ENCODE measurements at regions not wholly inside any gene's neighbourhood (a gene's known extent, or its start where the extent isn't known, plus 50 kb on each side); places are given as distances from the start of the nearest gene placed in this dataset.

DNA sequence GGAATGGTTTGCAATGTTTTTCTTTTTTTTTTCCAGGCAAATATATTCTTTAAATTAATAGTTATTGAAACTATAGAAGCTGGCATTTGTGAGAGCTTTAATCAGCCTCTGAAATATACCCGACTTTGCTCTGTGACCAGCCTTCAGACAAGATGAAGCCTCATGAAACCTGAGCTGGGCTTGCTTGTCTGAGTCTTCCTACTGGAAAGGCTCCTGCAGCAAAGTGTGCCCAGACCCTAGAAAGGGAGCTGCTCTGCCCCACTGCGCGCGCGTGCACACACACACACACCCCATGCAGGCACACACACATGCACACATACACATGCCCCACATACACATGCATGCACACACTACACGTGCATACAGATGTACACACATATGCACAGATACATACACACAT, 203.3 kb upstream of the NT5C1B start:
- H3K9ac ChIP-seq (ENCODE audit: low read depth, low read length) = no peak overlapping the region

DNA sequence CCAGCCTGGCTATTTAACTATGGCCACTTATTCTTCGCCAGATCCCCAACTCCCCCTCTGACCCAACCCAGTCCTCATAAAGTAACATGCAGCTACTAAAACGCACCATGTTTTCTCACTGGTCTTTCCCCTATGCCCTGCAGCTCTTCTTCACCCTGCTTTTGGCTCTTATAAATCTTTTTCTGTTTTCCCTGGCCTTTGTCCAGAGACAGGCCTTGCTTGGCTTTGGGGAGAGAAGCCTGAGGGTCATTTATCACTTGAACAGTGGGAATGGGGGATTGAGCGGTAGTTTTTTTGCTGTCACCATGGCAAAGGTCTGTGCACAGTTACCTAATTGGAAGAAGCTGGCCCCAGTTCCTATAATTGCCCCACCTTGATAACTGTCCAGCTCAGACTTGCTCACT, 202.9 kb upstream of the NT5C1B start:
- no peak overlapping the region for H3K9ac ChIP-seq (ENCODE audit: low read depth, low read length)
- no peaks in the 10 kb centered on the region for H3K4me1 ChIP-seq (ENCODE audit: insufficient read depth, low read length)
- no peaks in the 10 kb centered on the region for H3K36me3 ChIP-seq (ENCODE audit: insufficient read depth, low read length)
- H3K27me3 ChIP-seq (ENCODE audit: insufficient read depth, low read length) = peaks cover 23% of the 10 kb centered on the region; the same call in 1 of the 2 replicates
- H3K9me3 ChIP-seq (ENCODE audit: insufficient read depth, low read depth, low read length) = no peaks in the 10 kb centered on the region
- 95% methylated on average over 3 of the region's 3 CpGs for WGBS
- no peak overlapping the region for H3K27ac ChIP-seq (ENCODE audit: low read depth, low read length)
- no peak overlapping the region for H3K4me3 ChIP-seq (ENCODE audit: low read length)

More for the DNA sequence above, 203.3 kb upstream of the NT5C1B start:
- Histone ChIP-seq H3K27me3 (ENCODE audit: insufficient read depth, low read length) (peaks cover 23% of the 10 kb centered on the region; the same call in 1 of the 2 replicates), H3K9me3 (ENCODE audit: insufficient read depth, low read depth, low read length) (no peaks in the 10 kb centered on the region), H3K4me1 (ENCODE audit: insufficient read depth, low read length) (no peaks in the 10 kb centered on the region), H3K27ac (ENCODE audit: low read depth, low read length) (no peak overlapping the region), H3K4me3 (ENCODE audit: low read length) (no peak overlapping the region), H3K36me3 (ENCODE audit: insufficient read depth, low read length) (no peaks in the 10 kb centered on the region)
- 93% methylated on average over 6 of the region's 6 CpGs for WGBS

DNA sequence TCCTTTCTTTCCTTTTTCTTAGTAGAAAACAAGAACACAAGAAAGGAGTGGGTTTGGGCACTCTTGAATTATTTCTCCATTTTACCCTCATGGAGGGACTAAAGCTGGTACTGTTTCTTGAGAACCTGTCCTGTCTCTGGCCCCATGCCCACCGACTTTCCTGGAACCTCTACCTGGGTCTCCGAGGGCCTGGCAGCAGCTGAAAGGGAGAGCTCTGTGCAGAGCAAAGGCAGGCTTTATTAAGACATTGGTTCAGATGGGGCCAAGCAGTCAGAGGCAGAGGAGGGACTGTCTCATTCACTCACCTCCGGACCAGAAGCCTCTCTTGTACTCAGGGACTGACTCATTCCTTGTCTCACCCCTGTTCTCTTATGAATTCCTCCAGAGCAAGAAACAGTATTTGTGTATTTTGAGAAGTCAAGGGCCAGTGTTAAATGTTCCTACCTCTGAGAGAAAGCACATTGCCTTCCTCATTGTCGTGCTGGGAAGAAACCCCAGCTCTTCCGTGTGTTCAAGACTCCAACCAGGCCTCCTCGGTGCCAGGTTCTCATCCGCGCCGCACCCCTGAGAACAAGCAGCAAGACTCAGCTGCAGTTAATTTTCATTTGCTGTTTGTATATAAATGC, 201.9 kb upstream of the NT5C1B start:
- 96% methylated on average over 9 of the region's 9 CpGs for WGBS

DNA sequence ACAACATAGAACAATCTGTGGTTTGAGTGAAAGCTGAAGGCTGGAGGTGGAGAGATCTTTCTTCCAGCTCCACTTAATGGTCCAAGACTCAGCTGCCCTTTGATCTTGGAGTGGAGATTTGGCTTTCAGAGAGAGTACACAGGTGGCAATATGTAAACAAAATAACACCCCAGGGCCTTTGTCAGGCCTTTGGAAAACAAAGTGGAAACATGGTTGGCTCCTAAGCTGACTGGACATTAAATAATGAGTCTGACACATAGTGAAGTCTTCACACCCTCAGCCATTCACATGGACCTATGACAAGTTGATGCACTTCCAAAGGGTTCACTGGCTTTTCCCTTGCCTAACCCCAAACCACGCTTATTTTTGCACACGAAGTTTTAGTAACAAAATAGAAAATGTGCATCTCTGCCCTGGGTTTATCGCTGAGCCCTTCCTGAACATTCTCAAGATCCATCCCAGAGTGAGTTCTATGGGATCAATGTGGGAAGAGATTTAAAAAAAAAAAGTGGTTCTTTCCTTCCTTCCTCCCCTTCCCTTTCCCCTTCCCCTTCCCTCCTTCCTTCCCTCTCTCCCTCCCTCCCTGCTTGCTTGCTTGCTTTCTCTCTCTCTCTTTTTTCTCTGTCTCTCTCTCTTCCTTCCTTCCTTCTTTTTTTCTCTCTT, 201.3 kb upstream of the NT5C1B start:
- H3K9me3 ChIP-seq (ENCODE audit: insufficient read depth, low read depth, low read length) = no peaks in the 10 kb centered on the region
- 97% methylated on average over 3 of the region's 3 CpGs for WGBS
- no peaks in the 10 kb centered on the region for H3K36me3 ChIP-seq (ENCODE audit: insufficient read depth, low read length)
- H3K4me1 ChIP-seq (ENCODE audit: insufficient read depth, low read length) = no peaks in the 10 kb centered on the region
- H3K27me3 ChIP-seq (ENCODE audit: insufficient read depth, low read length) = peaks cover 37% of the 10 kb centered on the region
- H3K9ac ChIP-seq (ENCODE audit: low read depth, low read length) = no peak overlapping the region
- no peak overlapping the region for H3K27ac ChIP-seq (ENCODE audit: low read depth, low read length)
- H3K4me3 ChIP-seq (ENCODE audit: low read length) = no peak overlapping the region

More for the DNA sequence above, 201.9 kb upstream of the NT5C1B start:
- H3K9ac ChIP-seq (ENCODE audit: low read depth, low read length) = no peak overlapping the region
- no peak overlapping the region for H3K4me3 ChIP-seq (ENCODE audit: low read length)
- no peaks in the 10 kb centered on the region for H3K4me1 ChIP-seq (ENCODE audit: insufficient read depth, low read length)
- H3K36me3 ChIP-seq (ENCODE audit: insufficient read depth, low read length) = no peaks in the 10 kb centered on the region
- no peaks in the 10 kb centered on the region for H3K9me3 ChIP-seq (ENCODE audit: insufficient read depth, low read depth, low read length)
- H3K27me3 ChIP-seq (ENCODE audit: insufficient read depth, low read length) = peaks cover 31% of the 10 kb centered on the region; the same call in 1 of the 2 replicates
- H3K27ac ChIP-seq (ENCODE audit: low read depth, low read length) = no peak overlapping the region

DNA sequence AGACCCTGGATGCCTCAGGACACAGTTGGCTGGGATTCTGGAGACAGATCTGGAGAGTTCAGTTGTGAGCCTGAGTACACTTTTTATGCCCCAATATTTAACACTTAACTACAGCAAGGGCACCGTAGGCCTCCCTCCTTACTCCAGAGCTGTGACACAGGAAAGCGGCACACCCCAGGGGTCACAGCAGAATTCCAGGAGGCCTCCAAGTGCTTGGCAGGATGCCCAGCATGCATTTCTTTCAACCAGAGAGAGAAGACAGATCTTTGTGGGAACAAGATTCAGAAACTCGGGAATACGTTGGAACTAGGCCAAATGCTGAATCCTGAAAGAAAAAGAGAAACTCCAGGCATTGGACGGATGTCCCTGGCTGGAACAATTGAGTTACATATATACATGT, 199.2 kb upstream of the NT5C1B start:
- no peak overlapping the region for H3K9ac ChIP-seq (ENCODE audit: low read depth, low read length)
- no peaks in the 10 kb centered on the region for H3K9me3 ChIP-seq (ENCODE audit: insufficient read depth, low read depth, low read length)
- no peak overlapping the region for H3K27ac ChIP-seq (ENCODE audit: low read depth, low read length)
- H3K4me1 ChIP-seq (ENCODE audit: insufficient read depth, low read length) = no peaks in the 10 kb centered on the region
- H3K4me3 ChIP-seq (ENCODE audit: low read length) = no peak overlapping the region
- no peaks in the 10 kb centered on the region for H3K36me3 ChIP-seq (ENCODE audit: insufficient read depth, low read length)
- WGBS = 88% methylated on average over 5 of the region's 5 CpGs
- peaks cover 57% of the 10 kb centered on the region for H3K27me3 ChIP-seq (ENCODE audit: insufficient read depth, low read length)

DNA sequence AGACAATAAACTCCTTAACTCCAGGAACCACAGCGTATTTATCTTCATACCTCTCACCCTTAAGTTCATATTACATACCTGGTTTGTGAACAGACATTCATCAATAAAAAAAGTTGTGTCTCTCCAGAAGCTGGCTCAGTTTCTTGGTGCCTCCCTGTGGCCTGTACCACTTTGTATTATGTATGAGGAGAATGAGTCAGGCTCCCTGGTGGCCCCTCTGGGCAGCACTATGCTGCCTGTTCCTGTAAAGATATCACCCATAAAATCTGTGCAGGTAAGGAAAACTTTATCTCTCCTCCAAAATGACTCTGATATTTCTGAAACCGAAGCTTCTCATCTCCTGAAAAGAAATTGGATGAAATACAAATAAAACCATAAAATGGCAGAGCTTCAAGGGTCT, 198.4 kb upstream of the NT5C1B start:
- no peaks in the 10 kb centered on the region for H3K4me1 ChIP-seq (ENCODE audit: insufficient read depth, low read length)
- H3K27ac ChIP-seq (ENCODE audit: low read depth, low read length) = no peak overlapping the region
- H3K36me3 ChIP-seq (ENCODE audit: insufficient read depth, low read length) = no peaks in the 10 kb centered on the region
- H3K9ac ChIP-seq (ENCODE audit: low read depth, low read length) = no peak overlapping the region
- H3K4me3 ChIP-seq (ENCODE audit: low read length) = no peak overlapping the region
- WGBS = 94% methylated on average over 2 of the region's 2 CpGs
- no peaks in the 10 kb centered on the region for H3K9me3 ChIP-seq (ENCODE audit: insufficient read depth, low read depth, low read length)
- peaks cover 64% of the 10 kb centered on the region for H3K27me3 ChIP-seq (ENCODE audit: insufficient read depth, low read length)

DNA sequence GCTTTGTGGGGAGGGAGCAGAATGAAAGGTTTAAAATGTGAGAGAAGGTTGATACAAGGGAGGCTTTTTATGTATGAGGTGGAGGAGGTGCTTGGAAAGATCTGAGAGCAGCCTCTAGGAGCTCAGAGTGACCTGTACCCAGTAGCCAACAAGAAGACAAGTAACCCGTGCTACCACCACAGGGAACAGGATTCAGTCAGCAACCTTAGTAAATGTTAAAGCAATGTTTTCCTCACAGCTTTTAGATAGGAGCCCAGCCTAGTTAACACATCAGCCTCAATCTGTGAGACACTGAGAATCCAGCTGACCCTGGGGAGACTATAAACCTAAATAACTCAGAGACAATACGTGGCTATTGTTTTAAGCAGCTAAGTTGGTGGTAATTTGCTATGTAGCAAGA, 194.9 kb upstream of the NT5C1B start:
- H3K36me3 ChIP-seq (ENCODE audit: insufficient read depth, low read length) = no peaks in the 10 kb centered on the region
- no peak overlapping the region for H3K27ac ChIP-seq (ENCODE audit: low read depth, low read length)
- H3K4me1 ChIP-seq (ENCODE audit: insufficient read depth, low read length) = no peaks in the 10 kb centered on the region
- 61% methylated on average over 2 of the region's 2 CpGs for WGBS
- H3K4me3 ChIP-seq (ENCODE audit: low read length) = no peak overlapping the region
- H3K9me3 ChIP-seq (ENCODE audit: insufficient read depth, low read depth, low read length) = no peaks in the 10 kb centered on the region
- peaks cover 92% of the 10 kb centered on the region for H3K27me3 ChIP-seq (ENCODE audit: insufficient read depth, low read length)
- no peak overlapping the region for H3K9ac ChIP-seq (ENCODE audit: low read depth, low read length)

DNA sequence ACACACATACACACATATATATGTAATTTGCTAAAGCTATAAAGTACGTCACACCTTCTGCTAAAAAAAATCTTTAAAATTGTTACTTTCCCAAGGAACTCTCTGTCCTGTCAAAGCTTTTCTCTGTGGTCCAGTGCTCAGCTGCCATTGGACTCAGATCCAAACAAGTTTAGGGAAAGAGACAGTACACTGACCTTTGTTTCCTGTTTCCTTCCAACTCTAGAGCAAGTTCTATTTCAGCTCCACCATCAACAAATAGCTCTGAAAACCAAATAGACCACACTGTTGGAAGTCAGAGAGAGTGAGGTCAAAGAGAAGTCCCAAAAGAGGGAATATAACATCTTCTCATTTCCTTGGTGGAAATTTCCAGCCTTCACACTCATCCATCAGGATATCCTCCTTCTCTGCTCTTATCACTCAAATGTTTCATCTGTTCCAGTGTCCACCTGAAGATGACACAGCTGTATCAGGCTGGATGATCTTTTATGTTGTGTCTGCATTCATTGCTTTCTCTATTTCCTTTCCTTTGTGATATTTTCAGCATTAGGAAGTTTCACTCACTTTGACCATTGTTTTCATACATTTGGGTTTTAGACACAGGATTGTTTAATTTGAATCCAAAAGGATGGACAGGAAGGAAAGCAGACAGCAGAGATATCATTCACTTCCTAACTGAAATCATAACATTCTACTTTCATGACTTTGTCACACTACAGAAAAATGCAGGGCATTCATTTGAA, 192.3 kb upstream of the NT5C1B start:
- 91% methylated on average over 1 of the region's 1 CpG for WGBS

DNA sequence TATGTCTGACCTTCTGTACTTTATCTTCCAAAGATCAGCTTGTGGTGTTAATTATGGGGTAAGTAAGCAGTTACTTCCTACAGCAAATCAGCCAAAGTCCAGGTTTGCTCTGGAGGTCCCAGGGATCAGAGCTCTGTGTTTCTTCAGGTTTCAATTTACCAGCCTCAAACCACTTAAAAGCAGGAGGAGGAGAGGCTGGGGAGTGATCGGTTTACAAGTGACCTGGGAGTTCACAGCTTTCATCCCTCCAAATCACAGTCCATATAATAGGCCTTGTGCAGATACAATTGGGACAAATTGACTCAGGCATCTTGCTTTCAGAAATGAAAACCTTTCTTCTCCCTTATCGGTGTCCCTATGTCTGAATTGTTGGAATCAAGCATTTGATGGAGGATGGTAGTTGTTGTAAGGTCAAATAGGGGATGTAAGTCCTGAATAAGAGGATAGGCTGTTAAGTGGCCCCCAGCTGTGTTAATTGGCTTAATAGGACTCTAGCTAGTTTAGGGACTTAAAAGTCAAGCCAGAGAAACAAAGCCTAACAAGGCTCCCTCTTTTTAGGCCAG, 188.0 kb upstream of the NT5C1B start:
- Histone ChIP-seq H3K36me3 (ENCODE audit: insufficient read depth, low read length) (no peaks in the 10 kb centered on the region), H3K9ac (ENCODE audit: low read depth, low read length) (no peak overlapping the region), H3K27me3 (ENCODE audit: insufficient read depth, low read length) (peaks cover 100% of the 10 kb centered on the region), H3K4me1 (ENCODE audit: insufficient read depth, low read length) (no peaks in the 10 kb centered on the region), H3K27ac (ENCODE audit: low read depth, low read length) (no peak overlapping the region), H3K9me3 (ENCODE audit: insufficient read depth, low read depth, low read length) (no peaks in the 10 kb centered on the region), H3K4me3 (ENCODE audit: low read length) (no peak overlapping the region)
- WGBS = 47% methylated on average over 1 of the region's 2 CpGs

More for the DNA sequence above, 192.3 kb upstream of the NT5C1B start:
- H3K36me3 ChIP-seq (ENCODE audit: insufficient read depth, low read length) = no peaks in the 10 kb centered on the region
- no peak overlapping the region for H3K4me3 ChIP-seq (ENCODE audit: low read length)
- no peaks in the 10 kb centered on the region for H3K9me3 ChIP-seq (ENCODE audit: insufficient read depth, low read depth, low read length)
- peaks cover 99% of the 10 kb centered on the region for H3K27me3 ChIP-seq (ENCODE audit: insufficient read depth, low read length)
- H3K9ac ChIP-seq (ENCODE audit: low read depth, low read length) = no peak overlapping the region
- no peak overlapping the region for H3K27ac ChIP-seq (ENCODE audit: low read depth, low read length)
- no peaks in the 10 kb centered on the region for H3K4me1 ChIP-seq (ENCODE audit: insufficient read depth, low read length)

DNA sequence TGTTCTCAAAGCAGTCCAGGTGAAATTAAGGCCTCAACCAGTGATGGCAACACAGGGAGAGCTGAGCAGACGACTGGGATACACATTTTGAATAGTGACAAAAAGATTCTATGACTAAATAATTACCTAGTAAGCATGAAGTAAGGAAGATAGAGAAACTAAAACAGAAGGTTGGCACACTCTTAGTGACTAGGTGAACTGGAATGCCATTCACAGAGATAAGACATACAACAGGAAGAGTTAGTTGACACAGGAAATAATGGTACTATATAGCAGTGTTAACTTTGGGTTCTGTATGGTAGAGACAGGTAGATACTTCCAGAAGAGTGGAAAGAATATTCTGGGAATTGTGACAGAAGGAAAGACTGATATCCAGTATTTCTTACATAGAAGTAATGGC, 181.8 kb upstream of the NT5C1B start:
- H3K9ac ChIP-seq (ENCODE audit: low read depth, low read length) = no peak overlapping the region
- H3K36me3 ChIP-seq (ENCODE audit: insufficient read depth, low read length) = no peaks in the 10 kb centered on the region
- H3K4me3 ChIP-seq (ENCODE audit: low read length) = no peak overlapping the region
- no peak overlapping the region for H3K27ac ChIP-seq (ENCODE audit: low read depth, low read length)
- H3K9me3 ChIP-seq (ENCODE audit: insufficient read depth, low read depth, low read length) = peaks cover 6% of the 10 kb centered on the region; the same call in 1 of the 2 replicates
- no peaks in the 10 kb centered on the region for H3K4me1 ChIP-seq (ENCODE audit: insufficient read depth, low read length)
- 71% methylated on average over 1 of the region's 1 CpG for WGBS
- H3K27me3 ChIP-seq (ENCODE audit: insufficient read depth, low read length) = peaks cover 66% of the 10 kb centered on the region

DNA sequence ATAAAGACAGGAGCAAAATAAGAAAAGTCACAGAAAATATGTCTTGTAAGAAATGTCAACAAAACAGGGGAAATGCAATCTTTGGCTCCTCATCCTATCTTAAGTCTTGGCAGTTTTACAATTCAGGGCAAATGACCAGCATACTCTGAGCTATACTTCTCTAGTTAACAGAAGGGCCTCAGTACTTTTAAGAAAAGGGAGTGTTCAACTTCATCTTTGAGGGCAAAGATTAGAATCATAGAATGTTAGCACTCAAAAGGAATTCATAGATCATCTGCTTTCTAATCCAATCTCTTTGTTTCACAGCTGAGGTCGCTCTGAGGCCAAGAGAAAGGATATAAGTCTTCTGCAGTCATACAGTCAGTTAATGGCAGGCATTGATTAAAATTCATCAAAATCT, 174.0 kb upstream of the NT5C1B start:
- no peak overlapping the region for H3K9ac ChIP-seq (ENCODE audit: low read depth, low read length)
- WGBS = 88% methylated on average over 1 of the region's 1 CpG
- peaks cover 35% of the 10 kb centered on the region for H3K27me3 ChIP-seq (ENCODE audit: insufficient read depth, low read length)
- no peaks in the 10 kb centered on the region for H3K36me3 ChIP-seq (ENCODE audit: insufficient read depth, low read length)
- H3K4me3 ChIP-seq (ENCODE audit: low read length) = no peak overlapping the region
- no peaks in the 10 kb centered on the region for H3K4me1 ChIP-seq (ENCODE audit: insufficient read depth, low read length)
- H3K9me3 ChIP-seq (ENCODE audit: insufficient read depth, low read depth, low read length) = peaks cover 4% of the 10 kb centered on the region; the same call in 1 of the 2 replicates
- no peak overlapping the region for H3K27ac ChIP-seq (ENCODE audit: low read depth, low read length)

Measured in HUES64 (cell line).